Stomach (tissue), 8 donors: ENCODE measurements at regions not wholly inside any gene's neighbourhood (a gene's known extent, or its start where the extent isn't known, plus 50 kb on each side); places are given as distances from the start of the nearest gene placed in this dataset.

Experiments
- DNase-seq, 2 donors: peaks; one replicate each; pipeline versions ENCODE4 v3.0.0 to v3.0.0-alpha.2; 2013 to 2019
- H3K27ac ChIP-seq, 5 donors: fragments of 200-600 bp in 4 of 5; sonication (generic) in 4 of 5; one replicate each; pipeline ENCODE4 v1.5.1; 2013 to 2019; ENCODE audit warnings: mild to moderate bottlenecking in 1 of 5, moderate library complexity in 1 of 5
- H3K27me3 ChIP-seq, 3 donors: fragments of 200-600 bp; sonication (generic); one replicate each; pipeline ENCODE4 v1.5.1; 2017 to 2019; ENCODE audit warnings: mixed run types in 1 of 3
- H3K36me3 ChIP-seq, 4 donors: fragments of 200-600 bp; sonication (generic); 1 replicate in 3 of 4; 2 replicates in 1 of 4; pipeline ENCODE4 v1.5.1; 2016 to 2019
- H3K4me1 ChIP-seq, 4 donors: fragments of 200-600 bp; sonication (generic); one replicate each; pipeline ENCODE4 v1.5.1; 2016 to 2019
- H3K4me3 ChIP-seq, 4 donors: fragments of 200-600 bp; sonication (generic) in 3 of 4; one replicate each; pipeline ENCODE4 v1.5.1; 2016 to 2019; ENCODE audit warnings: mild to moderate bottlenecking in 1 of 4
- H3K9me3 ChIP-seq, 4 donors: fragments of 200-600 bp; sonication (generic); one replicate each; pipeline ENCODE4 v1.5.1; 2016 to 2019
- EP300 ChIP-seq: sonication (generic); formaldehyde crosslinking; IDR thresholded peaks from one replicate; pipeline ENCODE4 v1.6.1; 2017; ENCODE audit warnings: antibody characterized with exemption
- POLR2A ChIP-seq, 4 donors: fragments of 450-650 bp; IDR thresholded peaks; one replicate each; pipeline ENCODE4 v1.6.1; 2016; ENCODE audit warnings: antibody characterized with exemption in 4 of 4, control low read depth in 2 of 4, mild to moderate bottlenecking in 1 of 4, moderate library complexity in 1 of 4
- POLR2AphosphoS5 ChIP-seq, 3 donors: sonication (generic); formaldehyde crosslinking; IDR thresholded peaks; one replicate each; pipeline ENCODE4 v1.6.1; 2016; ENCODE audit warnings: antibody characterized with exemption in 3 of 3
- WGBS, 5 donors: extraction: QIAGEN DNeasy Blood & Tissue Kit in 3 of 5; methylation state at CpG; one replicate each; pipeline versions ENCODE4 v1.1.5 to v1.1.7; 2013 to 2018; 5-methylcytosine and 5-hydroxymethylcytosine counted together
- intact Hi-C: fragments of 100-400 bp; cut with DNase I; formaldehyde crosslinking; loops from one replicate; pipeline ENCODE4 v1.15.1; 2023; ENCODE audit warnings: low total_unique reads
- TF ChIP-seq, protein P1 (sequence below), 7 experiments: fragments of 450-650 bp in 4 of 7; fragments of 200-600 bp in 3 of 7; sonication (generic) in 3 of 7; IDR thresholded peaks; one replicate each; pipeline ENCODE4 v1.5.1; 2016 to 2019; ENCODE audit warnings: antibody characterized with exemption in 7 of 7, control low read depth in 2 of 7, mild to moderate bottlenecking in 1 of 7
- donor health status: healthy with polysubstance abuse.
- donor health status: Bipolar disorder and iron deficiency.
- donor health status: healthy.

DNA sequence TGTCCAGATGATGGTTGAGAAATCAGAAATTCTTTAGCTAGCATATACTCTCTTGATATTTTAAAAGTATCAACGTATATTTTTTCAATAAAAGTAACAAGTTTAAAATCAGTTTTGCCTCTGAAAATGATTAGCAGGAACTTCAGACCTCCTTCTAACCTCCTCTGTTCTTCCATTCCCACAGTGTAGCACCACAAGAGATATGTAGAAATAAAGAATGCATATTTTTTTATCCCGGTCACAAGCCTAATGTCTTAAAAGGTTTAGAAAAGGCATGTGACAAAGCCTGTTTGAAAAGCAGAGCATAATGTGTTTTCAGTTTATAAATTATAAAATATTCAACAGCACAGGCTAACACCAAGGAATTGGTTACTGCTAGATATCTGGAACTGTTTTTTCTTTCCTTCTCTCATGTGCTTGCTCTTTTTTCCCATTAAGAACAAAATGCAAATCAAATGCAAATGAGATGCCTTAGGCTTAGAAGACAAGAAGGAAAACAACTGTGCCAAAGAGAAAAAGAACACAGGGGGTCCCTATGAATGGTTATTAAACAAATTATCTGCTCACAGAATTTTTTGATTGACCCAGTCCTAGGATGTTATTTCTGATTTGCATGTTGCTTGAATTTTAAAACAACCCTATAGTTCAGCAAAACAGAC, 351.7 kb upstream of the FAM241A start:
- intact Hi-C loops, result no loop called here
- Histone ChIP-seq H3K4me1 (no peaks in the 10 kb centered on the region), H3K4me3 (no peak overlapping the region), H3K9me3 (no peaks in the 10 kb centered on the region), H3K27ac (no peak overlapping the region), H3K27me3 (no peaks in the 10 kb centered on the region), H3K36me3 (no peaks in the 10 kb centered on the region)
- DNase-seq, result no peak
- WGBS, 5 donors, result 58 to 76% (median 60%) methylated on average over 2 of the region's 2 CpGs
- no peak for TF ChIP-seq EP300
- no peak for TF ChIP-seq POLR2AphosphoS5 (IDR thresholded peaks at IDR 0.05)
- TF ChIP-seq, protein P1, sequence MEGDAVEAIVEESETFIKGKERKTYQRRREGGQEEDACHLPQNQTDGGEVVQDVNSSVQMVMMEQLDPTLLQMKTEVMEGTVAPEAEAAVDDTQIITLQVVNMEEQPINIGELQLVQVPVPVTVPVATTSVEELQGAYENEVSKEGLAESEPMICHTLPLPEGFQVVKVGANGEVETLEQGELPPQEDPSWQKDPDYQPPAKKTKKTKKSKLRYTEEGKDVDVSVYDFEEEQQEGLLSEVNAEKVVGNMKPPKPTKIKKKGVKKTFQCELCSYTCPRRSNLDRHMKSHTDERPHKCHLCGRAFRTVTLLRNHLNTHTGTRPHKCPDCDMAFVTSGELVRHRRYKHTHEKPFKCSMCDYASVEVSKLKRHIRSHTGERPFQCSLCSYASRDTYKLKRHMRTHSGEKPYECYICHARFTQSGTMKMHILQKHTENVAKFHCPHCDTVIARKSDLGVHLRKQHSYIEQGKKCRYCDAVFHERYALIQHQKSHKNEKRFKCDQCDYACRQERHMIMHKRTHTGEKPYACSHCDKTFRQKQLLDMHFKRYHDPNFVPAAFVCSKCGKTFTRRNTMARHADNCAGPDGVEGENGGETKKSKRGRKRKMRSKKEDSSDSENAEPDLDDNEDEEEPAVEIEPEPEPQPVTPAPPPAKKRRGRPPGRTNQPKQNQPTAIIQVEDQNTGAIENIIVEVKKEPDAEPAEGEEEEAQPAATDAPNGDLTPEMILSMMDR (IDR thresholded peaks at IDR 0.05), result no peak
- no peak for TF ChIP-seq POLR2A (IDR thresholded peaks at IDR 0.05)

DNA sequence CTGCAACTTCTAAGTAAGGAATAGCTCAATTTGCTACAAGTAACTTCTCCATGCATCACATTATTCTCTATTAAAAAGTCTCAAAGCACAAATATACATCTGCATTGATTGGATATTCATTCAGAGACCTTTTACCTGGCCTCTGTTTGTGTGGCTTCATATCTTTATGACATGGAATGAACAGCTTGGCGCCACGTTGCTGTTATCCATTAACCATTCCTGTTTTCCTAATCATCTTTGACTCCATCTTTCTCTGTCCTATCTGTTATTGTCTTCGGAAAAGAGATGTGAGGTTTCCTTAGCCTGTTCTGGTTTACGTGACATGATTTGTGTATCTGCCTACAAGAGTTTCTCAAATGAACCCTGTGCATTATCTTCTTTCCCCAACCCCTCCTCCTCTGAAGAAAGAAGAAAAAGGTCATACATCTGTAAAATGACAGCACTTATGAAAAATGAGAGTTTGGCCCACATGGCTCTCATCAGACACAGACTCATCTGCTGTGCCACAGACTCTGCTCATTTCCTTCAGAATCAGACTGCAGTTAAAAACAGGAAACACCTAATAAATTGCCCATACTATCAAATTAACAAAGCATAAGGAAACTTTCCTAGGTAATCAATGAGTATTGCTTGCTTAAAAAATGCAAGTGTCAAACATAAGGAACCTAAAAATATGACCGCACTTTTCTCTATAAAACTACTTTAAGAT, 347.6 kb upstream of the FAM241A start:
- no peak overlapping the region for H3K4me3 ChIP-seq
- H3K27ac ChIP-seq, result no peak overlapping the region
- intact Hi-C loops, result no loop called here
- H3K9me3 ChIP-seq, result no peaks in the 10 kb centered on the region
- H3K36me3 ChIP-seq, result no peaks in the 10 kb centered on the region
- DNase-seq, result no peak
- TF ChIP-seq, protein P1 (IDR thresholded peaks at IDR 0.05), result no peak
- TF ChIP-seq POLR2A (IDR thresholded peaks at IDR 0.05), result no peak
- TF ChIP-seq POLR2AphosphoS5 (IDR thresholded peaks at IDR 0.05), result no peak
- no peak for TF ChIP-seq EP300
- no peaks in the 10 kb centered on the region for H3K27me3 ChIP-seq
- 57 to 64% (median 62%) methylated on average over 5 of the region's 5 CpGs for WGBS, 5 donors
- no peaks in the 10 kb centered on the region for H3K4me1 ChIP-seq

DNA sequence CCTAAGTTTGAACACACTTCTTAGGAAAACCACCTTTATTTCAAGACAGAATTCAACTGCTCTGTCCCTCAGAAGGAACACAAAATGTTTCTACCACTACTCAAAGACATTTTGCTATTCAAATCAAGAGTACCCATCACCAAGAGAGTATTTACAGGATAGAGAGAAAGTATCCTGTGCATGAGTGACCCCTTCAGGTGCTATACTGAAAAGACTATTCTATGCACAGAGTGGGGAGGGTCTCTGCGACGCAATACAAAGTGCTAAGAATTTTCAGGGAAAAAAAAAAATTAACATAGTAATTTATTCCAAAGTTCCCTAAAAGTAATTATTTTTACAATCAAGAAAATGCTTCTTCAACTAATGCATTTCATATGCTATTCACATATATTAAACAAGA, 346.4 kb upstream of the FAM241A start:
- TF ChIP-seq POLR2AphosphoS5 (IDR thresholded peaks at IDR 0.05) (no peak), POLR2A (IDR thresholded peaks at IDR 0.05) (no peak), EP300 (no peak)
- TF ChIP-seq, protein P1 (IDR thresholded peaks at IDR 0.05), result no peak
- WGBS, 5 donors, result 52 to 73% (median 63%) methylated on average over 2 of the region's 2 CpGs

DNA sequence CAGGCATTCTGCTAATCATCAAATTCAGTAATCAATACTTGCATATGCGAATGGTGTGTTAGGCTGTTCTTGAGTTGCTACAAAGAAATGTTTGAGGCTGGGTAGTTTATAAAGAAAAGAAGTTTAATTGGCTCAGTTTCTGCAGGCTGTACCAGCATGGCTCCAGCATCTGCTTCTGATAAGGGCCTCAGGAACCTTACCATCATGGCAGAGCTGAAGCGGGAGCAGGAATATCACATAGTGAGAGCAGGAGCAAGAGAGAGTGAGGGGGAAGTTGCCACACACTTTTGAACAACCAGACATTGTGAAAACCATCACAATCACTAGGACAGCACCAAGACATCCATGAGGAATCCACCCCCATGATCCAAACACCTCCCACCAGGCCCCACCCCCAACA, 344.7 kb upstream of the FAM241A start:
- 78 to 98% (median 95%) methylated on average over 2 of the region's 2 CpGs for WGBS, 5 donors
- TF ChIP-seq, protein P1 (IDR thresholded peaks at IDR 0.05), result no peak
- no peak for TF ChIP-seq POLR2A (IDR thresholded peaks at IDR 0.05)
- TF ChIP-seq EP300, result no peak
- TF ChIP-seq POLR2AphosphoS5 (IDR thresholded peaks at IDR 0.05), result no peak
- no peaks in the 10 kb centered on the region for H3K9me3 ChIP-seq
- H3K27ac ChIP-seq, result no peak overlapping the region
- no peaks in the 10 kb centered on the region for H3K36me3 ChIP-seq
- intact Hi-C loops, result no loop called here
- H3K27me3 ChIP-seq, result no peaks in the 10 kb centered on the region
- no peak overlapping the region for H3K4me3 ChIP-seq
- no peaks in the 10 kb centered on the region for H3K4me1 ChIP-seq
- DNase-seq, result no peak

More for the DNA sequence above, 346.4 kb upstream of the FAM241A start:
- no peak for DNase-seq
- H3K36me3 ChIP-seq, result no peaks in the 10 kb centered on the region
- H3K27me3 ChIP-seq, result no peaks in the 10 kb centered on the region
- H3K27ac ChIP-seq, result no peak overlapping the region
- intact Hi-C loops, result no loop called here
- H3K4me3 ChIP-seq, result no peak overlapping the region
- H3K9me3 ChIP-seq, result no peaks in the 10 kb centered on the region
- no peaks in the 10 kb centered on the region for H3K4me1 ChIP-seq
